Left forelimb (tissue), 1 donor: ENCODE measurements at regions not wholly inside any gene's neighbourhood (a gene's known extent, or its start where the extent isn't known, plus 50 kb on each side); places are given as distances from the start of the nearest gene placed in this dataset.
"Not testable (repeated sequence)": the region's sequence is repeated elsewhere in the genome, so short reads cannot be mapped to it uniquely, and the experiment has no call there.

ENCODE experiments used
- DNase-seq: peaks from one replicate; pipeline ENCODE4 v3.0.0-alpha.2; 2018; ENCODE audit warnings: low spot score

DNA sequence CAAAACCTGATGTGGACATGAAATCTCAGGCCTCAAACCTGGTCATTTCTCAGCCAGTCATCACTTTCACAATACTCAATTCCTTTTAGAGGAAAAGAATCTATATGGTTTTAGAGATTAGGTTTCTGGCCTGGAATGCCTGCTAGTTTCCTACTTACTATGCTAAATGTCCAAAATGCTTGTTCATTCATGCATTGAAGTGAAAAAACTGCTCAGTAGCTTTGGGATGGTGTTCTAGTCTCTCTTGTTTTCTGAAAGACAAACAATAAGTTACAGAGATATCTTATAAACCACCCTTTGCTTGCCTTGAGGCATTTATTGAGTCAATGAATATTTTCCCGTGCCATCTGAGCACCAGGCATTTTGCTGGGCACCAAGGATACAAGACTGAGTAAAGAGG is 1146.5 kb upstream of the GOT2 start:
- DNase-seq, result no peak

DNA sequence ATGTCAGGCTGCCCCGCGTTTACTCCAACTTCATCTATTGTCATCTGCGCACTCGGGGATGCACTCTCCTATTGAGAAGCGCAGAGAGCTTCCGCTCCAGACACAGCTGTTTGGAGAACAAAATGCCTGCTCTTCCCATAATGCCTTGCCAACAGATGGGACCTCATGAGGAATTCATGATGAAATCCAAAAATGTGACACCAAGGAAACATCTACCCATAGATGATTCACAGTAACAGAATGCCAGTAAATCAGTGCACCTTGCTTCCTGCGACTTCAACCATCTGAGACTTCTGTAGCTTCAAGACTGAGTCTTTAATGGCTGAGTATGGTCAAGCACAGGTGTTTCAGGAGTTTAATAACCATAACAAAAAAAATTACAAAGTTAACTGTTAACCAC is 1144.9 kb upstream of the GOT2 start:
- no peak for DNase-seq

DNA sequence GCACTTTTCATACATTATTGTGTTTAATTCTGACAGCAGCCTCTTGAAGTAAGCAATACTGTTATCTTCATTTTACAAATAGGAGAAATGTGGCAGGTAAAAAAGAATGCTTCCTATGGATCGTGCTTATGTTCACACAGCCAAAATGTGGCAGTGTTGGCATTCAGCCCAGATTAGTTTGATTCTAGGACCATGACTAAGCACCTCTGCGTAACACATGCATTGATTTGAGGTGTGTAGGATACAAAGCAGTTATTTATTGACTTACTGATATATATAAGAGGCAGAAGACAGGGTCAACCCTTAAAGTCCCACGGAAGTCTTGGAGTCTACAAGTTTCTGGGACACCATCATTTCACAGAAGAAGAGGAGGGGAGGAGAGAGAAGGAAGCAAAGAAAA is 1144.4 kb upstream of the GOT2 start:
- no peak for DNase-seq

DNA sequence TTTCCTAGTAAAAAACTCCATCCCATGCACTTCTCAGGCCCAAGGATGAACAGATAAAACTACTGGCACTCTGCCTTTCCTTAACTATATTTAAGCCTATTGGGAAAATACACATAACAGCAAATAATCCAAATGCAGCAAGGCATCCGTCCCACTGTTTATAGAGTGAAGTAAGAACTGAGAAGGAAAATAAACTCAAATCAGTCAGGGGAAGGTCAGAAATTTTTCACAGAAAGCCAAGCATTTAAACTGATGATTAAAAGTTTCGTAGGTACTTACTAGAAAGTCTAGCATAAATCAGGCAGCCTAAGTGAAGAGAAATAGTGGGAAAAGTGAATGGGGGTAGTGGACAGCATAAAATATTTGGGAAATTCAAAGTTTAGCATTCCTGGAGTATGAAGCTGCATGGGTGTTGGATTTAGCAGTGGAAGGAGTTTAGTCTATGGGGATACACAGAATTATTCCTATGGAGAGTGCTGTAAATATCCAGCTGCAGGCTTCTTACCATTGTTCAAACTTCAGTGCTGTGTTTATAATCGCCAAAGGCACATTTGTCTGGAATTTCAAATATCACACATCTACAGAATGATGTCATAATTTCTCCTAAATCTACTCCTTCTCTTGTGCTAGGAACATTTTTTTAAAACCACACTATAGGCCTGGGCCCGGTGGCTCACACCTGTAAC is 1131.0 kb upstream of the GOT2 start:
- no peak for DNase-seq

DNA sequence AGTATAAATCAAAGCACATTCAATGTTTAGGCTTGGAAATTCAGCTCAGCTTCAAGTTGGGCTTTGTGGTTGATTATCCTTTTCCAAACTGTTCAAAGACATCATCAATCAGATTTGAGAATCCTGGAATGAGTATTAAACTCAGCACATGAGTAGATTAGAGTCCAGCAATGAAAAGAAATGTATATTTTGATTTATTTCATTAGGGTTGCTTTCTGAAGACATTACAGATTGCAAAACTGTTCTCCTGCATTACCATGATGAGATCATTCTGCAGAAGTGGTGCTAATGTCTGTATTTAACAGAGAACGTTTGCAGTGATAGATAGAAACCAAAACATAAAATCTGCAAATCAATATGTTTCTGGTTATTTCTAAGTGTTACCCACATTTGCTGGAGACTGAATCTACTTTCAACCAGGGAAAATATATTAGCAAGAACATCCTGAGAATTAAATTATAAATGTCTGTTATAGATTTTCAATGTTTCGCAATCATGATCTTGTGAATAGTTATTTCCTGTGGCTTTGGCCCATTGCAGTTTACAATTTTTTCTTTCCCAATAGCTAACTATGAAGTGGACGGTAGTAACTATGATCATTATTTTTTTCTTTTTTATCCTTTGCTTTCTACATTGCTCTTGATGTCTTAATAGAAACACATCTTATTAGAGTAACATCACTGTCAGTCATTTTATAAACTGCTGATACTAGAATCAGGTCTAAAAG is 1125.7 kb upstream of the GOT2 start:
- no peak for DNase-seq

DNA sequence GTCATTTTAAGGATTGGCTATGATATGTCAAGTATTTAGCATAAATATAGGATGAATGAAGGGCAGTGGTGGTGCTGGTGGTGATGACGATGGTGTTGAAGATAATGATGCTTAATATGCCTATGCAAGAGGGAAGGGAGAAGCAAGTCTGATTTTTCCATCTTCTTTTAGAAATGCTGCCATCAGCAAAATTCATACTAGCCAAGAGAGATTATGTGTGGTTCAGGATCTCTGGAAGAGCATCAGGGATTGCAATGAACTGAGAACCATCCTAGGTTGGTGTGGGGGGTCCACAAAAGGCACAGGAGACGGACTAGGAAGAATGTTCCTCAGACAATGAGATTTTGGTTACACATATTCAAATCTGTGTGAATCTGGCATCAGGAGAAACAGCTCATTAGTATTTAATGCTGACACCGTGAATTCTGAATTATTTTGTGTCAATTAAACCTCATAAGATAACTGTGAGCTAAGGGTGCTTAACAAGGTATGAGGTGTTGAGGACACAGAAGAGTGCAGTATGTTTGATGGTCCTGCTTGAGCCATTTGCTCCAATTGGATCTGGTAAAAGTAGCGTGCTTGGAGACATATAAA is 1120.8 kb upstream of the GOT2 start:
- no peak for DNase-seq

DNA sequence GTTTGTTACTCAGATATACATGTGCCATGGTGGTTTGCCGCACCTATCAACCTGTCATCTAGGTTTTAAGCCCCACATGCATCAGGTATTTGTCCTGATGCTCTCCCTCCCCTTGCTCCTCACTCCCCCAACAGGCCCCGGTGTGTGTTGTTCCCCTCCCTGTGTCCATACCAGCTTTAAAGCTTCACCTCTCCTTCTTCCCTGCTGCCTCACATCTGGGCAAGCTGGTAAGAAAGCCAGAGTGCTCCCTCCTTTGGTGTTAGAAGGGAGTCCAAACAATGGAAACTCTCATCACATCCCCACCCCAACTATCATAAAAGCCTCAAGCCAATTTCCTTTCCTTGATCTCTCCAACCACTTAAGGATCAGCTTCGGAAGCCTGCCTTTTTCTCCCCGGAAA is 1115.6 kb upstream of the GOT2 start:
- no peak for DNase-seq

DNA sequence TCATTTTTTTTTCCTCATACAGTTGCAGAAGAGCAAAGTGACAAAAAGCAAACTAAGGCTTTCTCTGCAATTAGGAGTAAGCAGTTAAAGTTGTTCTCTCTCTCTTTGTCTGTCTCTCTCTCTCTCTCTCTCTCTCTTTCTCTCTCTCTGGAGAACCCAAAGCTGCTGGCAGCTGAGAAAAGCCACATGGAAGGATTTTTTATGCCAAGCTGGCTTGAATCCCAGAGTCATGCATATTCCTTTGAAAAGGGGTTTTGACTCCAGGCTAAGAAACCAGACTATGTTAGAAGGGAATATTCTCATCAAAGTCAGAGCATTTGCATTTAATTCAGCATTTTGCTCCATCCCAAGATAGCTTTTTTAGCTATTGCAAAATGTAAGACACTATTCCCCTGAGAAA is 1114.2 kb upstream of the GOT2 start:
- DNase-seq, result no peak

DNA sequence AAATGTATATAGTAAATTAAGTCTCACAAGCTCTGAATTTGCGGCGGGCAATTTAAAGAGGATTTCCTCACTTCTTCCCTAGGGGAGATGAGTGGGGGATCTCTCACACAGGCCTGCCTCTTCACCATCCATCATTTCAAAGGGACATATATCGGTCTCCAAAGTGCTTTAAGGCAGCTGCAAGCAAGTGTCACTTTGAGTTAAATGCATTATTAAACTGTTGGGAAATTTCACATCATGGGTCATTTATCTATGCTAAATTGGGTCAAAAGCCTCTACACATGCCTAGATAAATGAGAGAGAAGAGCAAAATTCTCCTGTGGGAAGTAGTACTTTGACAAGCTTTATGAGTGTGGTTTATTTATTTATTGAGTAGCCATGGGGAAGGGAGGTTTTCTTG is 1106.1 kb upstream of the GOT2 start:
- DNase-seq, result no peak

DNA sequence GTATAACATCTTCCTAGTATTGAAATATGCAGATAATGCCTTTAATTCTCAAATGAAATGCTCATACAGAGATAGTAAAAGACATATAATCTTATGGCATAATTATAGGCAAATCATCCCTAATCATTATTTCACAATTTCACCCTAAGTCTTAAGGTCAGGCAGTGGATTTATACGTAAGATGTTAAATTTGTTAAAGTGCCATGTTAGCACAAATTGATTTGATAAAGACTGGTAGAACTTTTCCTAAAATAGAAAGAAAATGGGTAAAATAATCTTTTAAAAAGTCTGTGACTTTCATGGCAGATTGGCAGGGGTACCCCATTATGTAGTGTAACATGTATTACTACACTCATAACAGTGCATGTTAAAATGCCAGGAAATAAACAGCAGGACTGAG is 1092.7 kb upstream of the GOT2 start:
- DNase-seq, result no peak

DNA sequence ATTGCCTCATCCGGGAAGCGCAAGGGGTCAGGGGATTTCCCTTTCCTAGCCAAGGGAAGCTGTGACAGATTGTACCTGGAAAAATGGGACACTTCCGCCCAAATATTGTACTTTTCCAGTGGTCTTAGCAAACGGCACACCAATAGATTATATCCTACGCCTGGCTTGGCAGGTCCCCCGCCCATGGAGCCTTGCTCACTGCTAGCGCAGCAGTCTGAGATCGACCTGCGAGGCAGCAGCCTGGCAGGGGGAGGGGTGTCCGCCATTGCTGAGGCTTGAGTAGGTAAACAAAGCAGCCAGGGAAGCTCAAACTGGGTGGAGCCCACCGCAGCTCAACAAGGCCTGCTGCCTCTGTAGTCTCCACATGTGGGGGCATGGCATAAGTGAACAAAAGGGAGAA is 1075.4 kb upstream of the GOT2 start:
- DNase-seq, result not testable (repeated sequence)

DNA sequence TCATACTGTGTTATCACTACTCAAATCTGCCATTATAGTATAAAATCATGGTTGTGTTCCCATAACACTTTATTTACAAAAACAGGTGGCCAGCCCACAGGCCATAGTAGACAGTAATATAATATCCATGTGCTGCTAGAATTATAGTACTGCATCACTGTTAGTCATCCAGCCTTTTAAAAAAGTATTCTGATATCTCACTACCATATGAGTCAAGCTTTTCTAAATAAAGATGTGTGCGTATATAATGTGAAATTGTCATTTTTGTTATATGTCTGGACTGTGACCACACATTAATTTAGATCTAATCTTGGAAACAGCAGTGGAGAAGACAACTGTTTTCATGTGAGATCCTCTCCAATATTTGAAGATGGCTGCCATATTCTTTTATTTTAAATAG is 1049.1 kb upstream of the GOT2 start:
- no peak for DNase-seq

DNA sequence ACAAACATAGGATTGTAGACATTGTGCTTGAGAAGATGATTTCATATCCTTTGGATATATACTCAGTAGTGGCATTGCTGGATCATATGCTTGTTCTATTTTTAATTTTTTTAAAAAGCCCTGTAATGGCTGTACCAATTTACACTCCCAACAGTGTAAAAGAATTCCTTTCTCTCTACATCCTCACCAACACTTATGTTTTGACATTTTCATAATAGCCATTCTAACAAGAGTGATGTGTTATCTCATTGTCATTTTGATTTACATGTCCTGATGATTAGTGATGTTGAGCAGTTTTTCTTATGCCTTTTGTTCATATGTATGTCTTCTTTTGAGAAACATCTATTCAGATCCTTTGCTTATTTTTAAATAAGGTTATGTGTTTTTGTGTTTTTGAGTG is 1039.2 kb upstream of the GOT2 start:
- no peak for DNase-seq

DNA sequence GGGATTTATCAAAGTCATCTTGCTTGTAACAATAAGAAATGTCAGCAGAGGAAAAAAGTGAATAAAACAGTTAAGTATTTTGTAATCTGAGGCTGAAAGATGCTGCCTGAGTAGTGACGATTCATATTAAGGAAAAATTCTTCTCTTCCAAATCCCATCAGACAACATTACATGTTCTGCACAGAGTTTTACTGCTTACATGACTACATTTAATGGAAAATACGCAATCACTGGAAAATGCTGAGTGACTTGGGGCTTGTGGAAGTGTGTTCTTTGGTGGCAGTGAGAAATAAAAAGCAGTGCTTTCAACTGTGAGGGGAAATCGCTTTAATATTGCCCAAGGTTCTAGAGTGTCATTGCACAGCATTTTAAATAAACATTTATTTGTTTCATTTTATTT is 1025.2 kb upstream of the GOT2 start:
- no peak for DNase-seq

DNA sequence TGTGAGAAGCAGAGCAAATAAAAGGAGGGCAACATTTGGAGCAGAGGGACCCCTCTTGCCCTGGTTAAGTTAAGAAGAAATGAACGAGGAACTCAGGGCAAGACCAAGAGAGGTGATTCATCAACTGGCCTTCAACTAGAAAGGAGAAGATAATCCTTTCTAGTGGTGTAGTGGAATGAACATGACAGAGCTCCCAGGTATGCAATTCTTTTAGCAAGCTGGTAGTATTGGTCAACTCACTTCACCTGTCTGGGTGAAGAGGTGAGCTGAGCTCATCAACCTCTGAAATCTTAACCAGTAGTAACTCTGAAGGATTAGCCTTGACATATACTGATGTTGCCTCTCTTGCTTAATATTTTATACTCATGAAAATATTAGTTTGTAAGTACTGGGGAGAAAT is 1024.7 kb upstream of the GOT2 start:
- DNase-seq, result no peak

DNA sequence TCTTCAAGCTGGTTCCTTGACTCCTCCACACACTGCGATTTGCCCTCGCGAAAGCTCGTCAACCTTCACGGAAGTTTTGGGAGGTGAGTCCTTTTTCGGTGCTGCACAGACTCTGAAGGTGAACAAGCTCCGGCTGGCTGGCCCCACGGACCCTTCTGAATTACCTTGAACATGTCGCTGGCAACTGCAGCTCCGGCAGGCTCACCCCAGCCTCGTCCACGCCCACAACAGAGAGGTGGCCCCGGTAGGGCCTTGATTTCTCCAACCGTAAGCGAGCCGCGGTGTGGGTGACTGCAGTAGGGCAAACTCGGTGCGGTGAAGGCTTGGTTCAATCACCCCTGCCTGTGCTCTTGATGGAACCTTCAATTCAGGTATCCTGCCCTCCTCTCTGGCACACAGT is 1020.7 kb upstream of the GOT2 start:
- no peak for DNase-seq

DNA sequence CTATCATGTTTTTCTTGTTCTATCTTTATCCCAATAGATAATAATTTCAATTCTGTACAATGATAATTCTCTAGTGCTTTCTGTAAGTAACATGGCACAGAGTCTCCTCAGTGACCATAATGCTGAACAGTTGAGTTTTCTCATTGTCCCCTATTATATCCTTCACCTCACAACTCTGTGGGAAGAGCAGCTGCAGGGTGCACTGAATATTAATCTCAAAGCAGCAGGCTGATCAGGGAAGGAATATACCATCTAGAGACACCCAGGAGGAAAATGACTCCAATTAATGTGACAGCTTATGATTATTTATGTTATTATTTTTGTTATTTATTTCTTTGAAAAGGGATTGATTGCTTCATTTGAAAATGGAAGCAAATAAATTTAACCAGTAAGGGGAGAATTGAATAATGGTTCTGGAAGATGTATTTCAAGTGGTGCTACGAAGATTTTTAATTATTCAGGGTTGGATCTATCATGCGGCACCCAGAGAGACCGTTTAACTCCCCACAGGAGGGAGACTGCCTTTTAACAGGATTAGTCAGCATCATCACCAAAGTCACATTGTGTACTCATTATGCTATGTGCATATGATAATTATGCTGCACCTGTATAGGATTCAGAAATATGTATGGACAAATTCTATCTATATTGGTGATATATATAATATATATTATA is 1015.7 kb upstream of the GOT2 start:
- no peak for DNase-seq

DNA sequence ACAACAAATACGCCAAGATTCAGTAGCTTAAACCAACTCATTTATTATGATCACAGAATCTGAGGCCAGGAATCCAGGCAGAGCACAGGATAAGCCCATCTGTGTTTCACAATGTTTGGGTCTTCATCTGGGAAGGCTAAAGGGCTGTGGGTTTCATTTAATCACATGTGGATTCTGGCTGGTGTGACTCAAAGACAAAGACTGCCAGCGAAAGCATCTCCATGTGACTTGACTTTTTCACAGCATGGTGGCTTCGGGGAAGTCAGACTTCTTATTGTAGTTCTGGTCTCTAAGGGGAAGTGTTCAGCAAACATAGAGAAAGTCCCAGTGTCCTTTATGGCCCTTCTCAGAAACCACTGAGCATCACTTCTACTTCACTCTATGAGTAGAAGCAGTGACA is 1014.4 kb upstream of the GOT2 start:
- no peak for DNase-seq

DNA sequence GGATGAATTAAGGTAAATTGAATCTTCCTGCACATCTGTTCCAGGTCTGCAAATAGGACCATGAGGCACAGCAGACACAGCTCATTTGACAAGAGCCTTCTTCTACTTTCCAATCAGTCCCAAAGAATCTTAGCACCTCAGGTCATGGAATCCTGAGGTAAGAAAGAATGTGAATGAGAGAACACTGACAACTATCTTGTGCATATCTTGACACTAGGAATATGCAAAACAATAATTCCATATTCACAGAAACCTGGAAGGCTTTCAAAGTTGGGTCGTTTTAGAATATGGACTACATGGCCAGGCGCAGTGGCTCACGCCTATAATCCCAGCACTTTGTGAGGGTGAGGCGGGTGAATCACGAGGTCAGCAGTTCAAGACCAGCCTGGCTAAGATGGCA is 1009.4 kb upstream of the GOT2 start:
- no peak for DNase-seq

DNA sequence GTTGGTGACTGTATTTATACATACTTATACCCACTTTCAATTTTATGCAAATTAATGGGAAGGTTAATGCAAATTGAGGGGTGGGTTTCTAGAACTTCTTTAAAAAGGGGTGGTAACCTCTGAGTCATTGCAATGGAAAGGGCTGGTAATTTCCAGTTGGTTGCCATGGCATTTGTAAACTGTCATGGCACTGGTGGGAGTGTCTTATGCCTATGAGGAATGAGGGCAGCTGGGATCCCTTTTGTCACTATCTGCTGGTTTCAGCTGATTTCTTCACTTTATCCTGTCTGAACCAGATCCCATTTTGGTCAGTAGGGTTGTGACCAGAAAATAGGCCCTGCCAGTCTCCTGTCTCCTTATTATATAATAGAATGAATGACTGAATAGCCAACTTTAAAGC is 1006.7 kb upstream of the GOT2 start:
- no peak for DNase-seq

DNA sequence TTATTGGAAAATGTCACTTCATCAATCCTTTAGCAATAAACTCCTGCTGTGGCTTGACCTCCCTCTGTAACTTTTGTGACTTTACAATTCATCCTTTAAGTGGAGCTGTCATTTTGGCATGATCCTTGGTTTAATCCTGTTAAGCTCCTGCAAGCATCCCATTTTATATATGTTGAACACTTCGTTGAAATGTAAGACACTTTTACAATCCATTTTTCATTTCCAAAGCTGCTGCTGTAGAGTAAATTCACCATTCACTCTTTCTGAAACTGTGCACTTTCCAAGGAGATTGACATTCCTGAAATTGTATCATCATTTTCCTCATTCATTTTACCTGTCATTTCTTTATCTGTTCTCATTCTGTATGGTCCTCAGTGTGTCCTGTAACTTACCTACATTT is 1003.2 kb upstream of the GOT2 start:
- DNase-seq, result no peak

DNA sequence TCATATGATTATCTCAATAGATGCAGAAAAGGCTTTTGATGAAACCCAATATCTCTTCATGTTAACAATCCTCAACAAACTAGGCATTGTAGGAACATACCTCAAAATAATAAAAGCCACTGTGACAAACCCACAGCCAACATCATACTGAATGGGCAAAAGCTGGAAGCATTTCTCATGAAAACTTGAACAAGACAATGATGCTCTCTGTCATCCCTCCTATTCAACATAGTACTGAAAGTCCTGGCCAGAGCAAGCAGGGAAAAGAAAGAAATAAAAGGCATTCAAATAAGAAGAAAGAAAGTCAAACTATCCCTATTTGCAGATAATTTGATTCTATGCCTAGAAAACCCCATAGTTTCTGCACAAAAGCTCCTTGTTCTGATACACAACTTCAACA is 999.2 kb upstream of the GOT2 start:
- no peak for DNase-seq

DNA sequence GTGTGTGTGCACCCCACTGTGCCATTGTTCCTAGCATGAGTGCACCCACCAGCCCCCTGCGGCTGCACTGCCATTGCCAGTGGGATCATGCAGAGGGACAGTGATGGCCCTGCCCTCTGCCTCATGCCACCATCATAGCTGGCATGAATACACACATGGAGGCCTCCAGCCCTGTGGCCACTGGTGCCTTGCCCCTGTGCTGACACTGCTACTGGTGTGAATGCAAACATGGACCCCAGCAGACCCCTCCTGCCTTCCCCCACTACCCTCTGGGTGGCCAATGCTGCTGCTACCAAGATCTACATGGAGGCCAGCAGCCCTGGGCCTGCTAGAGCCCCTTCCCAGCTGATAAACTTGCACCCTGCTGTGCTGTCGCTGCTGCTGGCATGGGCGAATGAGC is 995.5 kb upstream of the GOT2 start:
- DNase-seq, result no peak
